ENCODE measurements at regions not wholly inside any gene's neighbourhood (a gene's known extent, or its start where the extent isn't known, plus 50 kb on each side); places are given as distances from the start of the nearest gene placed in this dataset.
"Not testable (repeated sequence)": the region's sequence is repeated elsewhere in the genome, so short reads cannot be mapped to it uniquely, and the experiment has no call there.

DNA sequence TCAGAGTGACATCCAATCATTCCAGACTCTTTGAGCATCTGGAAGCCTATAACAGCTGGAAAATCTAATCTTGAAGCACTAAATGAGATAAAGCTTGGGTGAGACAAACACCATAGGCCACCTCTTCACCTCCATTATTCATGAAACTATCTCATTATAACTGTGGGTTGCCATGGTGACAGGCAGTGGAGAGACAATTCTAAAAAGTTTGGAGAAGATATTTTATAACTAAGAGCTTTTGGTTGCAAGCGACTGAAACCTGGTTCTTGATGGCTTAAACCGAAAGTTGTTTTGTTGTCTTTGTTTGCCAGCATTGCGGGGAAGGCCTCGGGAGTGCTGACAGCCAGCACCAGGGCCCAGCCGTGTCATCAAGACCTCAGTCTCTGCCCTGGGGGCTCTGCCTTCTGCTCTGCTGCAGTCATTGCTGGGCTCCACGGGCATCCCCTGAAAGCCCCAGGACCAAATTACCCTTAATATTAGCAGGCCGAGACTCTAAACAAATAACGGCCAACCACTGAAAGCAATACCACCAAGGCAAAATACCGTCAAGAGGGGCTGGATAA is 353.6 kb upstream of the SFSWAP start:
- H3K27me3 Mint-ChIP-seq = peaks cover 23% of the 10 kb centered on the region
- no peaks in the 10 kb centered on the region for H3K4me1 Mint-ChIP-seq (ENCODE audit: low read depth)
- H3K27ac Mint-ChIP-seq = no peak overlapping the region
- CTCF ChIA-PET = no interaction called here
- intact Hi-C loops (cut with micrococcal nuclease) = no loop called here
- H3K9me3 Mint-ChIP-seq = no peaks in the 10 kb centered on the region
- H3K4me3 Mint-ChIP-seq = no peak overlapping the region
- no peak for DNase-seq
- H3K36me3 Mint-ChIP-seq = no peaks in the 10 kb centered on the region
- POLR2A ChIA-PET = no interaction called here

GRCh38 chr12:131357920-131358319 is 353.0 kb upstream of the SFSWAP start:
- ChIA-PET POLR2A (no interaction called here), CTCF (no interaction called here)
- intact Hi-C loops (cut with micrococcal nuclease) = no loop called here
- Mint-ChIP-seq H3K36me3 (no peaks in the 10 kb centered on the region), H3K4me3 (no peak overlapping the region), H3K27me3 (peaks cover 23% of the 10 kb centered on the region), H3K4me1 (ENCODE audit: low read depth) (no peaks in the 10 kb centered on the region), H3K27ac (no peak overlapping the region), H3K9me3 (no peaks in the 10 kb centered on the region)
- DNase-seq = no peak

- Mint-ChIP-seq H3K36me3 (no peaks in the 10 kb centered on the region), H3K27ac (no peak overlapping the region), H3K9me3 (no peaks in the 10 kb centered on the region), H3K4me1 (ENCODE audit: low read depth) (no peaks in the 10 kb centered on the region), H3K4me3 (no peak overlapping the region), H3K27me3 (peaks cover 6% of the 10 kb centered on the region)
- CTCF ChIA-PET = no interaction called here
- intact Hi-C loops (cut with micrococcal nuclease) = no loop called here
- POLR2A ChIA-PET = no interaction called here
- DNase-seq = no peak
These were observed 348.3 kb upstream of the SFSWAP start for GRCh38 chr12:131362291-131363211.

- DNase-seq = no peak
- no peaks in the 10 kb centered on the region for H3K4me1 Mint-ChIP-seq (ENCODE audit: low read depth)
- no peak overlapping the region for H3K27ac Mint-ChIP-seq
- intact Hi-C loops (cut with micrococcal nuclease) = no loop called here
- H3K36me3 Mint-ChIP-seq = no peaks in the 10 kb centered on the region
- ChIA-PET CTCF (no interaction called here), POLR2A (no interaction called here)
- H3K9me3 Mint-ChIP-seq = no peaks in the 10 kb centered on the region
- H3K4me3 Mint-ChIP-seq = no peak overlapping the region
- H3K27me3 Mint-ChIP-seq = peaks cover 5% of the 10 kb centered on the region
These were observed 347.5 kb upstream of the SFSWAP start for GRCh38 chr12:131363393-131363792.

DNA sequence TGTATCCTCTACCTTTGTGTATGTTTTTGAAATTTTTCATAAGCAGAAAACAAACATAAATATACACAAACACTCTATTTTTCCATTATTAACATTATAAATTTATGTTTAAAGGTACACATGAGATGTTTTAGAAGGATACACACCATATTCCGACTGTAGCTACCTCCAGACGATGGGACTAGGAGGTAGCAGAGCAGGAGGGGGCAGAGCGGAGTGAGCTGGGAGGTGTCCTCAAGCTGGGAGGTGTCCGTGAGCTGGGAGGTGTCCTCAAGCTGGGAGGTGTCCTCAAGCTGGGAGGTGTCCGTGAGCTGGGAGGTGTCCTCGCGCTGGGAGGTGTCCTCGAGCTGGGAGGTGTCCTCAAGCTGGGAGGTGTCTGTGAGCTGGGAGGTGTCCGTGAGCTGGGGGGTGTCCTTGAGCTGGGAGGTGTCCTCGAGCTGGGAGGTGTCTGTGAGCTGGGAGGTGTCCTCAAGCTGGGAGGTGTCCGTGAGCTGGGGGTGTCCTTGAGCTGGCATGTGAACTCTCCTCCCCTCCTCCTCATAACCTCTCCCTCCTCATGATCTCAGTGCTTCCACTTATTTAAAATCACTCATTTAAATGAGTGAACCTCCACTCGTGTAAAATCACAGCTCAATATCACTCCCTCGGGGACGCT is 346.9 kb upstream of the SFSWAP start:
- no peak overlapping the region for H3K27ac Mint-ChIP-seq
- no peaks in the 10 kb centered on the region for H3K36me3 Mint-ChIP-seq
- intact Hi-C loops (cut with micrococcal nuclease) = no loop called here
- H3K4me3 Mint-ChIP-seq = no peak overlapping the region
- ChIA-PET CTCF (no interaction called here), POLR2A (no interaction called here)
- H3K9me3 Mint-ChIP-seq = no peaks in the 10 kb centered on the region
- no peaks in the 10 kb centered on the region for H3K4me1 Mint-ChIP-seq (ENCODE audit: low read depth)
- peaks cover 2% of the 10 kb centered on the region for H3K27me3 Mint-ChIP-seq
- DNase-seq = no peak

DNA sequence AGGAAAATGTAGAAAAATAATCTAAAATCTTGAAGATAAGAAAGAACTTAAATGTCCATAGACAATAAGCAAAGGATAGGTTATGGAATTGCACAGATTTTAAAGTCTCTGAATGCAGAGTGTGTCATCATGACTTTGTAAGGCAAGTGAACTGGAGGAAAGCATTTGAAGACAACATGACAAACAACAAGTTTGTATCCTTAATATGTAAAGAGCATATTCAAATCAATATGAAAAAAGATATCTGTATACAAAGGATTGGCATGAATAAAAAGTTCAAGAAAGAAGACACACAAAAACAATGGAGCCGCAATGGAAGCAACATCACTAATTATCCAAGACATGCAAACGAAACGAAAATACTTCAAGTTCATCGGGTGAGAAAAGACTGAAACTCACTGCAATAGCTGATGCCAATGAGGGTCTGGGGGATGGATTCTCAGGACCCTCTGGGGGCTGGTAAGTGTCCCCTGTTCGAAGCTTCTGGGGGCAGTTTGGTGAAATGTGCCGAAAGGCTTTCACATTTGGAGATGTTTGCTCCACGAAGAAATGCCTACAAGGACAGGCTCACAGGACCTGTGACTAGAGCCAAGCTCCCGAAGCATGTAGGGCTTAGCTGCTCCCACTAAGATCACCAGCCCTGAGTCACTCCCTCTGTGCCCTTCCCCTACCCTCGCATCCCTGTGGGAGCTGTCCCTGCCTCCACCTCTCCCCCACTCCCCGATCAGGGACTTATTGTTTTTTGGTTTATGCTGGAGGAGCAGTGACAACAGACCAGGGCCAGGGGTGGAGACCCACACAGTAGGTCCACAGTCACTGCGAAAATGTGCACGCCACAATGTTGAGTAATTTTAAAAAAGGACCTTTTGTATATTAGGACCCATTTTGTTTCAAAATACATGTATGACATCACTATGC is 345.7 kb upstream of the SFSWAP start:
- H3K9me3 Mint-ChIP-seq = no peaks in the 10 kb centered on the region
- H3K36me3 Mint-ChIP-seq = no peaks in the 10 kb centered on the region
- CTCF ChIA-PET = no interaction called here
- H3K27ac Mint-ChIP-seq = no peak overlapping the region
- H3K4me1 Mint-ChIP-seq (ENCODE audit: low read depth) = no peaks in the 10 kb centered on the region
- intact Hi-C loops (cut with micrococcal nuclease) = no loop called here
- POLR2A ChIA-PET = no interaction called here
- DNase-seq = no peak
- H3K4me3 Mint-ChIP-seq = no peak overlapping the region
- no peaks in the 10 kb centered on the region for H3K27me3 Mint-ChIP-seq

GRCh38 chr12:131365821-131366260 is 345.0 kb upstream of the SFSWAP start:
- no peak for DNase-seq
- Mint-ChIP-seq H3K27ac (no peak overlapping the region), H3K9me3 (no peaks in the 10 kb centered on the region), H3K27me3 (no peaks in the 10 kb centered on the region), H3K36me3 (no peaks in the 10 kb centered on the region), H3K4me1 (ENCODE audit: low read depth) (no peaks in the 10 kb centered on the region), H3K4me3 (no peak overlapping the region)
- ChIA-PET POLR2A (no interaction called here), CTCF (no interaction called here)
- intact Hi-C loops (cut with micrococcal nuclease) = no loop called here

- no peaks in the 10 kb centered on the region for H3K9me3 Mint-ChIP-seq
- no peak overlapping the region for H3K4me3 Mint-ChIP-seq
- no peaks in the 10 kb centered on the region for H3K4me1 Mint-ChIP-seq (ENCODE audit: low read depth)
- H3K27me3 Mint-ChIP-seq = no peaks in the 10 kb centered on the region
- intact Hi-C loops (cut with micrococcal nuclease) = no loop called here
- CTCF ChIA-PET = no interaction called here
- DNase-seq = no peak
- no peak overlapping the region for H3K27ac Mint-ChIP-seq
- POLR2A ChIA-PET = no interaction called here
- no peaks in the 10 kb centered on the region for H3K36me3 Mint-ChIP-seq
These were observed 344.5 kb upstream of the SFSWAP start for GRCh38 chr12:131366261-131366871.

- intact Hi-C loops (cut with micrococcal nuclease); CTCF ChIA-PET; H3K36me3 Mint-ChIP-seq; H3K4me1 Mint-ChIP-seq (ENCODE audit: low read depth); DNase-seq; H3K27ac Mint-ChIP-seq; POLR2A ChIA-PET; H3K4me3 Mint-ChIP-seq; H3K9me3 Mint-ChIP-seq; H3K27me3 Mint-ChIP-seq: not testable (repeated sequence)
These were observed 343.6 kb upstream of the SFSWAP start for GRCh38 chr12:131367067-131367982.

- H3K4me1 Mint-ChIP-seq (ENCODE audit: low read depth) = no peaks in the 10 kb centered on the region
- H3K27ac Mint-ChIP-seq = no peak overlapping the region
- H3K4me3 Mint-ChIP-seq = no peak overlapping the region
- intact Hi-C loops (cut with micrococcal nuclease) = no loop called here
- ChIA-PET CTCF (no interaction called here), POLR2A (no interaction called here)
- H3K27me3 Mint-ChIP-seq = no peaks in the 10 kb centered on the region
- H3K9me3 Mint-ChIP-seq = no peaks in the 10 kb centered on the region
- no peak for DNase-seq
- no peaks in the 10 kb centered on the region for H3K36me3 Mint-ChIP-seq
These were observed 342.8 kb upstream of the SFSWAP start for GRCh38 chr12:131367983-131368667.

DNA sequence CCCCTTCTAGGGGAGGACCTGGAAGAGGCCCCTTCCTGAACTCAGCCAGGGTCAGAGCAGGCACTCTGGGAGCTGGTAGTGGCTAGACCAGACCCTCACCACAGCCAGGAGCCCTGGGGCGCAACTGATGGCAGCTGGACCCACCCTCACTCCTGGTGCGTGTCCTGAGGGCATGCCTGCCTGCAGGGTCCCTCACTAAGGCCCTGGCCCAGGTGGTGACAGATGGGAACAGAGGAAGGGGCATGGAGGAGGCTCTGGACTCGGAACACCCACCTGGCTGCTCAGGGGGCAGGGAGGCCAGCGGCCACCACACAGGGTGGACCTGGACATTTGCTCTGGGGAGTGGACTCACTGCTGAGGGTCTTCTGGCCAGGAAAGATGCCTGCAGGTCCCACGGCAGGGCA is 342.2 kb upstream of the SFSWAP start:
- Mint-ChIP-seq H3K9me3 (no peaks in the 10 kb centered on the region), H3K4me3 (no peak overlapping the region), H3K36me3 (no peaks in the 10 kb centered on the region), H3K4me1 (ENCODE audit: low read depth) (no peaks in the 10 kb centered on the region), H3K27me3 (no peaks in the 10 kb centered on the region), H3K27ac (no peak overlapping the region)
- intact Hi-C loops (cut with micrococcal nuclease) = no loop called here
- no peak for DNase-seq
- ChIA-PET CTCF (no interaction called here), POLR2A (no interaction called here)
